ENCODE measurements at regions not wholly inside any gene's neighbourhood (a gene's known extent, or its start where the extent isn't known, plus 50 kb on each side); places are given as distances from the start of the nearest gene placed in this dataset.

DNA sequence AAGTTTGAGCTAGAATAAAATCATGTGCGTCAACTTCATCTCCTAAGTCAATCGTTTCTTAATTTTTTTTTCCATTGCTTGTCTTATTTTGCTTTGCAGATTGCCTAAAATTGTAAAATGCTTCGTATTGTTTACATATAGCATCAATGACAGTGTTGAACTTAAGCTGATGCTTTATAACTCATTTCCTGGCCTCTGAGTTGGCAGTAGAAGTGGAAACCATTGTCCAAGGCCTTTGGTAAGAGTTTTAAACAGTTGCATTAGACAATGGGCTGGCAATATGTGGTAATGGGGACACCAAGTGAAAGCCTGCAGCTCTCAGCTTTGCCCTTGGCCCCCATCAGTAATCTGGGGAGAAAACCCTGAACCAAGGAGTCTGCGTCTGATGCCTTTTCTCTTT is 154.8 kb upstream of the GAS1 start:
- no peak overlapping the region for H3K4me3 ChIP-seq
- H3K9me3 ChIP-seq, result no peaks in the 10 kb centered on the region
- H3K4me1 ChIP-seq, result no peaks in the 10 kb centered on the region
- intact Hi-C loops (cut with DNase I), result no loop called here
- DNase-seq, result no peak
- WGBS, 2 donors, result 78 to 80% methylated on average over 4 of the region's 4 CpGs
- H3K27me3 ChIP-seq, result no peaks in the 10 kb centered on the region
- H3K36me3 ChIP-seq, result no peaks in the 10 kb centered on the region
- TF ChIP-seq POLR2A (IDR thresholded peaks at IDR 0.05), result no peak
- TF ChIP-seq, protein P1, sequence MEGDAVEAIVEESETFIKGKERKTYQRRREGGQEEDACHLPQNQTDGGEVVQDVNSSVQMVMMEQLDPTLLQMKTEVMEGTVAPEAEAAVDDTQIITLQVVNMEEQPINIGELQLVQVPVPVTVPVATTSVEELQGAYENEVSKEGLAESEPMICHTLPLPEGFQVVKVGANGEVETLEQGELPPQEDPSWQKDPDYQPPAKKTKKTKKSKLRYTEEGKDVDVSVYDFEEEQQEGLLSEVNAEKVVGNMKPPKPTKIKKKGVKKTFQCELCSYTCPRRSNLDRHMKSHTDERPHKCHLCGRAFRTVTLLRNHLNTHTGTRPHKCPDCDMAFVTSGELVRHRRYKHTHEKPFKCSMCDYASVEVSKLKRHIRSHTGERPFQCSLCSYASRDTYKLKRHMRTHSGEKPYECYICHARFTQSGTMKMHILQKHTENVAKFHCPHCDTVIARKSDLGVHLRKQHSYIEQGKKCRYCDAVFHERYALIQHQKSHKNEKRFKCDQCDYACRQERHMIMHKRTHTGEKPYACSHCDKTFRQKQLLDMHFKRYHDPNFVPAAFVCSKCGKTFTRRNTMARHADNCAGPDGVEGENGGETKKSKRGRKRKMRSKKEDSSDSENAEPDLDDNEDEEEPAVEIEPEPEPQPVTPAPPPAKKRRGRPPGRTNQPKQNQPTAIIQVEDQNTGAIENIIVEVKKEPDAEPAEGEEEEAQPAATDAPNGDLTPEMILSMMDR (IDR thresholded peaks at IDR 0.05), result no peak
- no peak overlapping the region for H3K27ac ChIP-seq

DNA sequence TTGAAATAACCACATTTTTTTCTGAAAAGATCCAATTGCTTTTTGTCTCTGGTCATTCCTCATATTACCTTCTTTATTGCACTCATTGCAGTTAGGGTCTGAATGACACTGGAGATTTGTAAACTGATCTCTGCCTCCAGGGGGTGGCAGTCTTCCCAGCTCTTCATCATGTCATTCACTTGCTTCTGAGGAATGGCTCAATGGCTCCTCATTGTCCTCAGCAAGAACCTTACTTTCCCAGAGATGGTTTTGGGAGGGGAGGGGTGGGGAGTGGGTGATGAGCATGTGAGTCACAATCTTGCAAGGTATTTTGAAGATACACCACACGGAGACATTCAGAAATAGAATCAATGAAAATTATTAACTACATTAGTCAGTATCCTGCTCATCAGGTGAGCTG is 159.8 kb upstream of the GAS1 start:
- 40 to 43% methylated on average over 1 of the region's 1 CpG for WGBS, 2 donors
- TF ChIP-seq, protein P1 (IDR thresholded peaks at IDR 0.05), result peak in 1 of 6 experiments; percentile 24
- no peak for TF ChIP-seq POLR2A (IDR thresholded peaks at IDR 0.05)
- H3K27me3 ChIP-seq, result no peaks in the 10 kb centered on the region

DNA sequence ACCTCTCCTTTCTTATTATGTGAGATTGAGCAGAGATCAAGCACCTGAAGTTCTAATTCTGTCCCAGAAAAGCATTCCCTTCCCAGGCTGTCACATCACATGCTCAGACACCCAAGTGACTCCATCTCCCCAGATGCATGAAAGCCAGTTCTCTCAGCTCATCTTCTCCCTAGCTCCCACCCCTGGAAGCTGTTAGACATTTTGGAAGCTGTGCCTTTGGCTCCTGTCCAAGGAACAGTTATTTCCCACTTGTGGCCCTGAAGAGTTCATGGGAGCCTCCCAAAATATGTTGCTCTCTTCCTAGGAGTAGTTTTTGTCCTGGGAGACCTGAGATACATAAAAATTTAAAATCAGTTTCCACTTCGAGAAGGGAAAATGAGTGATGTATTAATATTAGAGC is 161.4 kb upstream of the GAS1 start:
- H3K9me3 ChIP-seq, result peaks cover 0 to 9% (median 3%) of the 10 kb centered on the region in 3 donors
- no peaks in the 10 kb centered on the region for H3K4me1 ChIP-seq
- 47 to 70% methylated on average over 1 of the region's 1 CpG for WGBS, 2 donors
- no peak overlapping the region for H3K27ac ChIP-seq
- H3K27me3 ChIP-seq, result no peaks in the 10 kb centered on the region
- intact Hi-C loops (cut with DNase I), result no loop called here
- H3K4me3 ChIP-seq, result no peak overlapping the region
- DNase-seq, result no peak
- H3K36me3 ChIP-seq, result no peaks in the 10 kb centered on the region
- no peak for TF ChIP-seq POLR2A (IDR thresholded peaks at IDR 0.05)
- TF ChIP-seq, protein P1 (IDR thresholded peaks at IDR 0.05), result no peak

More for the DNA sequence above, 159.8 kb upstream of the GAS1 start:
- Histone ChIP-seq H3K9me3 (peaks cover 0 to 9% (median 3%) of the 10 kb centered on the region in 3 donors), H3K27ac (no peak overlapping the region), H3K4me3 (no peak overlapping the region), H3K4me1 (no peaks in the 10 kb centered on the region), H3K36me3 (no peaks in the 10 kb centered on the region)
- intact Hi-C loops (cut with DNase I), result no loop called here
- no peak for DNase-seq

DNA sequence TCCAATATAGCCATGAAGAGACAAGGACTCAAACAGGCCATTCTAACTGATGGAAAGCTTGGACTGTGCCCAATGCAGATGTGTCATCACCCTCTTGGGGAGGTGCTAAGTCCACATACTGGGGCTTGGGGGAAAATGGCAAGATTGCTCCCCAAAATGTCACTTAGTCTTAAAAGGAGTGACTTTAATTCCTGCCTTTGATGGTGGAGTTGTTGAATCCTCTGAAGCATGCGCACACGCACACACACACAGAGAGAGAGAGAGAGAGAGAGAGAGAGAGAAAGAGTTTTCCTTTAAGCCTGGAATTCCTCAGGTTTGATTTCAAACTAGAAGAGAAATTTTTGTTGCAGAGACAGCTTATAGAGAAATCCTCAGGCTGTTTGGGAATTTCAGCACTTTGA is 161.9 kb upstream of the GAS1 start:
- Histone ChIP-seq H3K4me1 (no peaks in the 10 kb centered on the region), H3K4me3 (no peak overlapping the region), H3K27ac (no peak overlapping the region), H3K36me3 (no peaks in the 10 kb centered on the region), H3K27me3 (no peaks in the 10 kb centered on the region), H3K9me3 (peaks cover 0 to 9% (median 3%) of the 10 kb centered on the region in 3 donors)
- no peak for TF ChIP-seq POLR2A (IDR thresholded peaks at IDR 0.05)
- TF ChIP-seq, protein P1 (IDR thresholded peaks at IDR 0.05), result no peak
- 61 to 84% methylated on average over 2 of the region's 2 CpGs for WGBS, 2 donors
- intact Hi-C loops (cut with DNase I), result no loop called here
- DNase-seq, result no peak

DNA sequence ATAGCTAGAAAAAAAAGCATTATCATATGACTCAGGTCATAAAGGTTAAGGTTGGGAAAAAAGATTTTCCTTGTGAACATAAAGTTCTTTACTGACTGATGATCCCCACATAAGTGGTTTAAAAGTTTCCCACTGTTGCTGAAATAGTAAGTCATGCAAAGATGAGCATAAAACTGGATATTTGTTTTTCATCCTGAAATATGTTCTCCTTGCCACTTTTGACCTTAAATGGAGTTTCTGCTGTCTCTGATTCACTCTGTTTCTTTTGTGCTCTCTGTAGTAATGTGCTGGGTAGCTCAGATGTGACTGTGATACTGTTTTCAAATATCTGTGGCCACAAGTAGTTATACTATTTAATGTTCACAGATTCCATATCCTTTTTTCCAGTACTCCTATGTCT is 162.5 kb upstream of the GAS1 start:
- Histone ChIP-seq H3K9me3 (peaks cover 0 to 9% (median 3%) of the 10 kb centered on the region in 3 donors), H3K27ac (no peak overlapping the region), H3K4me1 (no peaks in the 10 kb centered on the region), H3K4me3 (no peak overlapping the region), H3K36me3 (no peaks in the 10 kb centered on the region), H3K27me3 (no peaks in the 10 kb centered on the region)
- no peak for TF ChIP-seq POLR2A (IDR thresholded peaks at IDR 0.05)
- TF ChIP-seq, protein P1 (IDR thresholded peaks at IDR 0.05), result no peak
- intact Hi-C loops (cut with DNase I), result no loop called here
- DNase-seq, result no peak
